Neuron (in vitro differentiated cells): ENCODE measurements at regions not wholly inside any gene's neighbourhood (a gene's known extent, or its start where the extent isn't known, plus 50 kb on each side); places are given as distances from the start of the nearest gene placed in this dataset.

Experiments
- H2AFZ ChIP-seq: one replicate; pipeline ENCODE4 v1.6.1; 2013; ENCODE audit warnings: low read depth, mild to moderate bottlenecking, inconsistent platforms, low read length, moderate library complexity
- H3K27me3 ChIP-seq: one replicate; pipeline ENCODE4 v1.6.1; 2013; ENCODE audit warnings: low read length; ENCODE audit not compliant: insufficient read depth
- H3K36me3 ChIP-seq: one replicate; pipeline ENCODE4 v1.6.1; 2013; ENCODE audit warnings: low read length; ENCODE audit not compliant: insufficient read depth
- H3K4me1 ChIP-seq: one replicate; pipeline ENCODE4 v1.6.1; 2013; ENCODE audit warnings: low read length; ENCODE audit not compliant: insufficient read depth
- H3K4me3 ChIP-seq: 2 replicates; pipeline ENCODE4 v1.5.1; 2013; ENCODE audit warnings: mild to moderate bottlenecking, low read length, moderate library complexity
- H3K9me3 ChIP-seq: one replicate; pipeline ENCODE4 v1.6.1; 2013; ENCODE audit warnings: low read length

- H2AFZ ChIP-seq: no peak overlapping the region
- H3K36me3 ChIP-seq: no peaks in the 10 kb centered on the region
- no peaks in the 10 kb centered on the region for H3K9me3 ChIP-seq
- no peak overlapping the region for H3K4me3 ChIP-seq
- H3K4me1 ChIP-seq: peaks cover 7% of the 10 kb centered on the region
- no peaks in the 10 kb centered on the region for H3K27me3 ChIP-seq
These were observed 223.7 kb downstream of the BUB3 start for GRCh38 chr10:123377883-123378282.

GRCh38 chr10:123378302-123378701, 224.1 kb downstream of the BUB3 start:
- Histone ChIP-seq H3K9me3 (no peaks in the 10 kb centered on the region), H3K4me1 (peaks cover 7% of the 10 kb centered on the region), H3K36me3 (no peaks in the 10 kb centered on the region)

GRCh38 chr10:123379156-123379555, 225.0 kb downstream of the BUB3 start:
- H3K27me3 ChIP-seq: no peaks in the 10 kb centered on the region
- H3K36me3 ChIP-seq: no peaks in the 10 kb centered on the region
- no peak overlapping the region for H3K4me3 ChIP-seq
- H3K4me1 ChIP-seq: peaks cover 7% of the 10 kb centered on the region
- no peak overlapping the region for H2AFZ ChIP-seq
- no peaks in the 10 kb centered on the region for H3K9me3 ChIP-seq

More at GRCh38 chr10:123378302-123378701, 224.1 kb downstream of the BUB3 start:
- no peak overlapping the region for H3K4me3 ChIP-seq
- H3K27me3 ChIP-seq: no peaks in the 10 kb centered on the region
- no peak overlapping the region for H2AFZ ChIP-seq

- Histone ChIP-seq H3K27me3 (no peaks in the 10 kb centered on the region), H2AFZ (no peak overlapping the region), H3K36me3 (no peaks in the 10 kb centered on the region), H3K4me3 (no peak overlapping the region), H3K4me1 (peaks cover 7% of the 10 kb centered on the region), H3K9me3 (no peaks in the 10 kb centered on the region)
These were observed 226.4 kb downstream of the BUB3 start for GRCh38 chr10:123380491-123381085.

- Histone ChIP-seq H3K36me3 (no peaks in the 10 kb centered on the region), H2AFZ (no peak overlapping the region), H3K4me1 (peaks cover 7% of the 10 kb centered on the region), H3K4me3 (no peak overlapping the region), H3K27me3 (no peaks in the 10 kb centered on the region), H3K9me3 (no peaks in the 10 kb centered on the region)
These were observed 227.0 kb downstream of the BUB3 start for GRCh38 chr10:123381224-123381623.

- Histone ChIP-seq H2AFZ (no peak overlapping the region), H3K27me3 (no peaks in the 10 kb centered on the region), H3K4me1 (peaks cover 7% of the 10 kb centered on the region), H3K4me3 (no peak overlapping the region), H3K9me3 (no peaks in the 10 kb centered on the region), H3K36me3 (no peaks in the 10 kb centered on the region)
These were observed 228.3 kb downstream of the BUB3 start for GRCh38 chr10:123382491-123382890.

GRCh38 chr10:123385508-123386080, 231.4 kb downstream of the BUB3 start:
- no peak overlapping the region for H3K4me3 ChIP-seq
- H3K9me3 ChIP-seq: no peaks in the 10 kb centered on the region
- H2AFZ ChIP-seq: no peak overlapping the region
- H3K36me3 ChIP-seq: no peaks in the 10 kb centered on the region
- peaks cover 7% of the 10 kb centered on the region for H3K4me1 ChIP-seq
- H3K27me3 ChIP-seq: no peaks in the 10 kb centered on the region

- no peaks in the 10 kb centered on the region for H3K9me3 ChIP-seq
- H3K4me3 ChIP-seq: no peak overlapping the region
- H3K27me3 ChIP-seq: no peaks in the 10 kb centered on the region
- no peaks in the 10 kb centered on the region for H3K4me1 ChIP-seq
- no peaks in the 10 kb centered on the region for H3K36me3 ChIP-seq
- no peak overlapping the region for H2AFZ ChIP-seq
These were observed 235.3 kb downstream of the BUB3 start for GRCh38 chr10:123389520-123389919.

- no peaks in the 10 kb centered on the region for H3K4me1 ChIP-seq
These were observed 236.1 kb downstream of the BUB3 start for GRCh38 chr10:123390332-123390731.

GRCh38 chr10:123390874-123391273, 236.7 kb downstream of the BUB3 start:
- no peaks in the 10 kb centered on the region for H3K9me3 ChIP-seq
- H3K4me1 ChIP-seq: no peaks in the 10 kb centered on the region
- no peak overlapping the region for H2AFZ ChIP-seq
- H3K4me3 ChIP-seq: no peak overlapping the region
- no peaks in the 10 kb centered on the region for H3K36me3 ChIP-seq
- no peaks in the 10 kb centered on the region for H3K27me3 ChIP-seq

More at GRCh38 chr10:123390332-123390731, 236.1 kb downstream of the BUB3 start:
- no peaks in the 10 kb centered on the region for H3K27me3 ChIP-seq
- no peaks in the 10 kb centered on the region for H3K9me3 ChIP-seq
- H3K36me3 ChIP-seq: no peaks in the 10 kb centered on the region
- H3K4me3 ChIP-seq: no peak overlapping the region
- H2AFZ ChIP-seq: no peak overlapping the region

- Histone ChIP-seq H3K36me3 (no peaks in the 10 kb centered on the region), H3K9me3 (no peaks in the 10 kb centered on the region), H3K4me3 (no peak overlapping the region), H3K4me1 (no peaks in the 10 kb centered on the region), H2AFZ (no peak overlapping the region), H3K27me3 (no peaks in the 10 kb centered on the region)
These were observed 237.2 kb downstream of the BUB3 start for GRCh38 chr10:123391275-123392028.

GRCh38 chr10:123392182-123392963, 238.2 kb downstream of the BUB3 start:
- no peaks in the 10 kb centered on the region for H3K9me3 ChIP-seq
- no peaks in the 10 kb centered on the region for H3K27me3 ChIP-seq
- no peak overlapping the region for H2AFZ ChIP-seq
- no peaks in the 10 kb centered on the region for H3K4me1 ChIP-seq
- no peaks in the 10 kb centered on the region for H3K36me3 ChIP-seq
- no peak overlapping the region for H3K4me3 ChIP-seq

GRCh38 chr10:123393170-123393569, 239.0 kb downstream of the BUB3 start:
- H3K27me3 ChIP-seq: no peaks in the 10 kb centered on the region
- H3K36me3 ChIP-seq: no peaks in the 10 kb centered on the region
- no peak overlapping the region for H2AFZ ChIP-seq
- H3K4me1 ChIP-seq: peaks cover 1% of the 10 kb centered on the region
- no peaks in the 10 kb centered on the region for H3K9me3 ChIP-seq
- H3K4me3 ChIP-seq: no peak overlapping the region
